KOPT-K1 (cell line): ENCODE measurements at regions not wholly inside any gene's neighbourhood (a gene's known extent, or its start where the extent isn't known, plus 50 kb on each side); places are given as distances from the start of the nearest gene placed in this dataset.
"Not testable (repeated sequence)": the region's sequence is repeated elsewhere in the genome, so short reads cannot be mapped to it uniquely, and the experiment has no call there.

Experiments
- H3K27ac ChIP-seq: fragments of 200-600 bp; sonication (generic); 2 replicates; pipeline ENCODE4 v1.5.1; 2016; ENCODE audit warnings: antibody characterized with exemption, mild to moderate bottlenecking, low read depth, low read length; ENCODE audit not compliant: poor library complexity, severe bottlenecking
- H3K36me3 ChIP-seq: fragments of 200-600 bp; sonication (generic); 2 replicates; pipeline ENCODE4 v1.5.1; 2017; ENCODE audit warnings: antibody characterized with exemption, mild to moderate bottlenecking, low read length, moderate library complexity; ENCODE audit not compliant: insufficient read depth
- H3K9me3 ChIP-seq: fragments of 200-600 bp; sonication (generic); 2 replicates; pipeline ENCODE4 v1.5.1; 2017; ENCODE audit warnings: antibody characterized with exemption, low read length, mild to moderate bottlenecking; ENCODE audit not compliant: insufficient read depth, poor library complexity, severe bottlenecking

DNA sequence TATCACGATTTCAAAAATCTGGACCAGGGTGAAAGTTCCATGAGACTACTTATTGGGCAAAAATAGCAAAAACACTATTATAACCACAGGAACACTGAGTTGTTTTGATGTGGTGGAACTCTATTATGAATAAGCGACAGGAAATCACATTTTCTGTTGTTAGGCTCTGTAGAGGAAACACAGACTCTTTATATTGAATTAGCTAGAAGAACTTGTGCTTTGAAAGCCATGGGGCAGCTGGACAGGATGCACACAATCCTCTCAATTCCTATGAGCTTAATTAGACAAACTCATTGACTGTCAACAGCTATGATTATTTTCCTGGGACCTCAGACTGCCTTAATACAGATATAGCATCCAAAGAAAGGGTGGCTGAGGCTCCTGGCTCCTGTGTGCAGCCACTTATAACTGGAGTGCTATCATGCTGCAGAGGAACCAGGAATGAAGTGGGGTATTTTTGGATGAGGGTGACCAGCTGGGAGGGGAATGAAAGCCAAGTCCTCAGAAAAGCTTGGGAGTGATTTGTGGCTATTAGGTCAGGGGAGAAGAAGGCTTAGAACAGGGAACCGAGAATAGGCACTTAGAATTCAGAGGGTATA is 657.3 kb downstream of the TYW1 start:
- Histone ChIP-seq H3K27ac (no peak overlapping the region), H3K36me3 (no peaks in the 10 kb centered on the region)

DNA sequence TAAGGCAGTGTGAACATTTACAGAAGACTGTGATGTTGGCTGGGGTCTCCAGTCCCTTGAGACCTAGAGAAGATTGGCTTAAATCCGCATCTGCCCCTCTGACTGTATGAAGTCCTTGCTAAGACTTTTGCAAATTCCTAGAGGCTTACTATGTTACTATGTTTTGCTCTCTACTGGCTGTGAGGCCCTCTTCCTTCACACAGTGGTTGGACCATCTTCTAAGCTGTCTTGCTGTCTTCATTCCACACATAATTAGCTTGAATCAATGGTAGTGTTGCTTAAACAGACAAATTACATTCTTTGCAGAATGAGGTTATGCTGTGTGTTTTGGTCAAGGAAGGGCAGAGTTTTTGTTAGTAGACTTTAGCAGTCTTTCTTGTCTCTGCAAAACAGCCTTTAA is 658.0 kb downstream of the TYW1 start:
- H3K9me3 ChIP-seq: no peaks in the 10 kb centered on the region
- H3K36me3 ChIP-seq: no peaks in the 10 kb centered on the region
- no peak overlapping the region for H3K27ac ChIP-seq

More for the DNA sequence above, 657.3 kb downstream of the TYW1 start:
- H3K9me3 ChIP-seq: no peaks in the 10 kb centered on the region

DNA sequence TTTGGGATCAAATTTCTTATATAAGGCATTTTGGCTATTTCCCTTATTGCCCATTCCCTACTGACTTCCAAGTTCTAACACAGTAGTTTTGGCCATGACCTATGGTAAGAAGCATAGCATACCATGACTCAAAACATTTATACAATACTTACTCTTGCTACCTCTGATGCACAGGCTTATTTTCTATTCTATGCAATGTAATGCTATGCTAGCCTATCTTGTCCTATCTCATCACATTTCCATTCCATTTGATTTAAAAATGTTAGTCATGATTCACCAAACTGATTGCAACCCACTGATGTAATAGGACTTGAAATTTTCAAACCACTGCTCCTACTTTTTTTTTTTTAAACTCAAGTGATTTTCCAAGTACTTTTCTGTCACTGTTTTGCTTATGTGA is 658.5 kb downstream of the TYW1 start:
- no peaks in the 10 kb centered on the region for H3K36me3 ChIP-seq
- H3K9me3 ChIP-seq: no peaks in the 10 kb centered on the region
- no peak overlapping the region for H3K27ac ChIP-seq

DNA sequence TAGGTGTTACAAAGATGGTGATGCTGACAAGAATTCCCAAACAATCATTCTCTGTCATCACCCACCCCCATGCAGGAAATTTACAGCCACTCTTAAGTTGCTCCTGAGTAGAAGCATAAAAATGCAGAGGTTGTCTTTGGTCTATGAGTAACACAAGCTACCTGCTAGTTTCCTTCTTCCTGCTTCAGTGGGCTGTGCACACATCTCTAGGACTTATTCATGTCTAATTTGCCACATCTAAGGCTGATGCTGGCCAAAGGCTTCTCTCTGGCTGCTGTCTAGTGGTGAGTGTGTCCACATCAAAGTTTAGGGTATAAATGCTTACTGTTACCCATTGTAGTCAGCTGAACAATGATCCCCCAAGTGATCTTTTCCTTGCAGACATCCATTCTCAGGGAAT is 662.5 kb downstream of the TYW1 start:
- Histone ChIP-seq H3K36me3 (no peaks in the 10 kb centered on the region), H3K27ac (no peak overlapping the region), H3K9me3 (peaks cover 16% of the 10 kb centered on the region)

DNA sequence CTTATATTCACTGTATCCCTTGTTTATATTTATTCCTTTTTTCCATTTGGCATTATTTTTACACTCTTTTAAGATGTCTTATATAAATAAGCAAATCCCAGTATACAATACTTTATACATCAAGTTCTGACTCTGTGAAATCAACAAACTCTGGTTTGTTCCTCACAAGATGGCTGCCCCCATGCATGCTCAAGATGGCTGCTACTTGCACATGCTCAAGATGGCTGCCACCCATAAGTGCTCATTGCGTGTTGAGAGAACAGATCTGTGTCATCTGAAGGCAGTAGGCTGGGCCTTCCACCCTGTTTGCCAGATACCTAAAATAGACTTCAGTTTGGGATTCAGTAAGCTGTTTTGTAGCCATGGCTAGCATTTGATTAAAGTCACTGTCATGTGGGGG is 666.2 kb downstream of the TYW1 start:
- H3K27ac ChIP-seq: no peak overlapping the region
- peaks cover 16% of the 10 kb centered on the region for H3K9me3 ChIP-seq
- no peaks in the 10 kb centered on the region for H3K36me3 ChIP-seq

DNA sequence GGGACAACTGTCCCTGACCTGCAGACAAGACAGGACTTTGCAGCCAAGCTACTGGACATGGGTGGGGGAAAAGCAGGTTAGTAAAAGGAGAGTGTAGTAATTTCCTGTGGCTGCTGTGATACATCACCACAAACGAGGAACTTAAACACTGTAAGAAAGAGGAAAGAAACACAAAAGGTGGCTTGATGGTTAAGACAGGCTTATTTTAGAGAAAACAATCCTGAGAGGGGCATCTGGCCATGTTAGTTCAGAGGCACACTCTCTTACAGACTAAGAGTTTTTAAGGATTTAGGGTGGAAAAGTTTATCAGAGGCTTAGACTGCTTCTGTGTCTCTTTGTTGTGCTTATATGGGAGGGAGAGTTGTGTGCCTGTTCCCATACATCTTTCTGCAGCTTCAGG is 667.0 kb downstream of the TYW1 start:
- no peak overlapping the region for H3K27ac ChIP-seq
- H3K9me3 ChIP-seq: peaks cover 16% of the 10 kb centered on the region
- H3K36me3 ChIP-seq: no peaks in the 10 kb centered on the region

DNA sequence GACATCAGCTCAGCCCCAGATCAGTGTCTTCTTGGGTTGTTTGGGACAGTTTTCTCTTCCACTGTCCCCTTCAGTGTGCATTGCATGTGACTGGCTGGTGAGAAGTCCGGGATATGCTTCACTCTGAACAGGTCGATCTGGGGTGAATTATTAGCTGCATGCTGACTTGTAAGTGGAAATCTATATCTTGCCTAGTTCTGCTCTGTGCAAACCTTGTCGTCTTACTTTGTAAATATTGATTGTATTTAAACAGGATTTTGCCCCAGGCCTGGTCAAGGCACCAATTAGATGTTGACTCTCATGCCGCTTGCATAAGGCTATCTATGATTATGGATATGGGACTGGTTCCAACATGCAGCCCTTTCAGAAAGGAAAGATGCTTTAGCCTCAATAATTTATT is 669.7 kb downstream of the TYW1 start:
- not testable (repeated sequence) for H3K36me3 ChIP-seq, H3K27ac ChIP-seq
- peaks cover 16% of the 10 kb centered on the region for H3K9me3 ChIP-seq

DNA sequence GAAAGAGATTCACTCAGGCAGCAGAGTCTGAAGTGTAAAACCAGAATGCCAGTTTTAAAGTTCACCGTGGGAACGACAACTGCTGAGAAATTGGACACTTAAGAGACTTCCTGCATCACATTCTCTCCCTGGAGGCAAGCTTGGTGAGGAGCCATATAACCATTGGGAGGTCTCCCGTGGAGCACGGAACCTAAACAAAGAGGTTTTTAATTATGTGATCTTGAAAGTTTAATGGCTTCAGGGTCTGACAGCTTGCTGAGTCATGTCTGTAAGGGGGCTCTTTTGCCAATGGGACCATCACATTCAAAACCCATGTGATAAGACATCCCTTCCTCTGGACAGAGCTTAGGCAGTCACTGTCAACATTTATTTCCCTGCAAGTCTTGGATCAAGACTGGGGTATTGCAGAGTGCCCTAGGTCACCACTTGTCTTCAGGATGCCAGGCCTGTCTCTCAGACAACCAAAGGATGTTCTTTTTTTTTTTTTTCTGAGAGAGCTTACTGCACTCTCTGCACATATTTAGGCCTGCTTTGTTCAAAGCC is 674.4 kb downstream of the TYW1 start:
- H3K36me3 ChIP-seq: no peaks in the 10 kb centered on the region
- peaks cover 9% of the 10 kb centered on the region for H3K9me3 ChIP-seq
- no peak overlapping the region for H3K27ac ChIP-seq

DNA sequence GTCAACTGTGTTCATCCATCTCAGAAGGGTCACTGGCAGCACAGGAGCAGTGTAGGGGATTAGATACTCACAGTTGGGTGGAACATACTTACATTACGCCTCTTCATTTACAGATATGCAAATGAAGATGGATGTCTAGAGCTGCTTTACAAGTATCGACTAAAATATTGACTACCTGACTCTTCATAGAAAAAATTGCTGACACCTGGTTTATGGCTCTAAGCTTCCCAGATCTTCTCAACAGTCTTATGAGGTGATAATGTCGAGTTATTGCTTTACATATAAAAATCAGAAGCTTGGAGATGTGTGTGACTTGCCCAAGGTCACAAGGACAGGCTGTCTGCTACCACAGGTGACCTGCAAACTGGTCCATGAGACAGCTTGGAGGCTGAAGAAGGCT is 677.2 kb downstream of the TYW1 start:
- H3K36me3 ChIP-seq: no peaks in the 10 kb centered on the region

DNA sequence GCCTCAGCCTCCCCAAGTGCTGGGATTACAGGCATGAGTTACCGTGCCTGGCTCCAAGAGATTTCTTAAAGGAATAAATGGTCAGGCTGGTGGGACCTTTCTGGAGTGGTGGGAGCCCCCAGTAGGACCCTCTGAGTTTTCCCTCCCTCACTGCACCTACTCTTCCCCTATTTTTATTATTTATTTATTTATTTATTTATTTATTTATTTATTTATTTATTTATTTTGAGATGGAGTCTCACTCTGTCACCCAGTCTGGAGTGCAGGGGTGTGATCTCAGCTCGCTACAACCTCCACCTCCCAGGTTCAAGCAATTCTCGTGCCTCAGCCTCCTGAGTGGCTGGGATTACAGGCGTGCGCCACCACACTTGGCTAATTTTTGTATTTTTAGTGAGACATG is 678.2 kb downstream of the TYW1 start:
- not testable (repeated sequence) for H3K36me3 ChIP-seq, H3K27ac ChIP-seq, H3K9me3 ChIP-seq

More for the DNA sequence above, 677.2 kb downstream of the TYW1 start:
- Histone ChIP-seq H3K27ac (no peak overlapping the region), H3K9me3 (peaks cover 9% of the 10 kb centered on the region)

DNA sequence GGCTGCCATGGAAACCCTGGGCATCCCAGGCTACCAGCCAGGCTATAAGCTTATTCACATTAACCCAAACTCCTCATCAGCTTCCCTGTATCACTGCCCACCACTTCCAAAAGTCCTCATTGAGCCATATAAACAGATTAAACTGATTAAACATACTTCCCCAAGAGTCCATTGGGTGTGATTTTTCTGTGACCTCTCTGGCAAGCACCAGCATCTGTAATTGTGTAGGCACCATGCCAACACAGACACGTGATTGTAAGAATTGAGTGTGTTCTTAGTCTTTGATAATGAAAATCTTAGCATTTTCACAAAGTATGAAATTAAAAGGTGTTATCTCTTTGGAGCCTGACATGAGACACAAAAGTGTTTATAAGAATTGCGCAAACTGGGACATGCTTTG is 679.3 kb downstream of the TYW1 start:
- Histone ChIP-seq H3K27ac (no peak overlapping the region), H3K36me3 (no peaks in the 10 kb centered on the region), H3K9me3 (peaks cover 9% of the 10 kb centered on the region)

DNA sequence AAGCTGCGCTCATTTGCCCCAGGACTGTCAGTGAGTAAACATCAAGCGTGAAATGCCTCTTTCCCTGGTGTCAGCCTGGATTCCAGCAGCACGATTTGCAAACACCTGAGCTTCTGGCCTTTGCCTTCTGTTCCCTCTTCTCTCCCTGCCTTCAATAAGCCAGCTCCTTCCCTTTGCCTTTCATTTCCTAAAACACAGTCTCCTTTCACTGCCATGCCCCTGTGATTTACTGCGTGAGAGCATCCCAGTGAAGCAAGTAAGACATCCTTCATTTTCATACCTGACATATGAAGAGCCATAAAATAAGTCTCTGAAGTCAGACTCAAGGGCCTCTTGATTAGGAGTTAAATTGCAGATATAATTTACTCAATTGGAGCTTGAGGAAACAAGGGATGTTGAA is 681.8 kb downstream of the TYW1 start:
- no peaks in the 10 kb centered on the region for H3K9me3 ChIP-seq
- H3K36me3 ChIP-seq: no peaks in the 10 kb centered on the region
- no peak overlapping the region for H3K27ac ChIP-seq

DNA sequence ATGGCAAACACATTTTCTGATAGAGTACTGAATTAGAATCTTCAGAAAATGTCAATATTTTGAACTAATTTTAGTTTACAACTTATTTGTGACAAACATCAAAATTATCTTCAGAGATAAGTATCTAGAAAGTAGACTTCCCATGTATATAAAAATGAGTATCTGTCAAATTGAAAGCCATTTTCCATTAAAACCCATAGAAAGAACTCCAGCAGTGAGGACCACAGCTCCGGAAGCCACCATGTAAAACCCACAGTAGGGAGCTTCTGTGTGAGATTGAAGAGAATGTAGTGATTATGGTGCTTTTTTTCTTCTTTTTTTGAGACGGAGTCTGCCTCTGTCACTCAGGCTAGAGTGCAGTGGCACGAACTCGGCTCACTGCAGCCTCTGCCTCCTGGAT is 687.0 kb downstream of the TYW1 start:
- Histone ChIP-seq H3K27ac (no peak overlapping the region), H3K36me3 (no peaks in the 10 kb centered on the region), H3K9me3 (no peaks in the 10 kb centered on the region)

DNA sequence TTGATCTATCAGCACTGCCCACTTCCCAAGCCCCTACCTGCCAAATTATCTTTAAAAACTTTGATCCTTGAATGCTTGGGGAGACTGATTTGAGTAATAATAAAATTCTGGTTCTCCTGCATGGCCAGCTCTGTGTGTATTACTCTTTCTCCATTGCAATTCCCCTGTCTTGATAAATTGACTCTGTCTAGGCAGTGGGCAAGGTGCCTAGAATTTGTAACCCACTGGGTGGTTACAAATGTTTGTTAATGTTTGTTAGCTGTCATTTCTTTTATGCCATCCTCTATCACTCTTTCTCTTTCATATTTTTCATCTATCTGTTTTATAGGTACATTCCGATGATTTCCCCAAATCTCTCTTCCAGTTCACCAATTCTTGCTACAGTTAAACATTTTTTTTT is 694.1 kb downstream of the TYW1 start:
- H3K36me3 ChIP-seq: no peaks in the 10 kb centered on the region
- H3K9me3 ChIP-seq: no peaks in the 10 kb centered on the region
- H3K27ac ChIP-seq: no peak overlapping the region

DNA sequence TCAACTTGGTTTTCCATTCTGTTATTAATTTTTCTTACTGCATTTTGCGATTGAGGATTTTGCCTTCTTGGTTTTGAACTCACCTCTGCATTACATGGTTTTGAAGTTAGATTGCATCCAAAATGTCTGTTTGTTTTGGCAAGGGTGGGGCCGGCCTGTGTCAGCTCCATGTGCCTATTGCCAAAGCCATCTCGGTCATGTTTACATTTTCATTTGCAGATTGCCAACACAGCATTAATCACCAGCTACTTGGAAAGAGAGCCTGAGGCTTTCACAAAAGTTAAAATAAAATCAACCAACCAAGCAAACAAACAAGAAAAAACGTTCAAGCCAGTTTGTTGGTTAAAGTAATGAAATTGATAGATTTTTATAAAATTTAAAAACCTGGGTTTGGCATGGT is 695.8 kb downstream of the TYW1 start:
- no peak overlapping the region for H3K27ac ChIP-seq

DNA sequence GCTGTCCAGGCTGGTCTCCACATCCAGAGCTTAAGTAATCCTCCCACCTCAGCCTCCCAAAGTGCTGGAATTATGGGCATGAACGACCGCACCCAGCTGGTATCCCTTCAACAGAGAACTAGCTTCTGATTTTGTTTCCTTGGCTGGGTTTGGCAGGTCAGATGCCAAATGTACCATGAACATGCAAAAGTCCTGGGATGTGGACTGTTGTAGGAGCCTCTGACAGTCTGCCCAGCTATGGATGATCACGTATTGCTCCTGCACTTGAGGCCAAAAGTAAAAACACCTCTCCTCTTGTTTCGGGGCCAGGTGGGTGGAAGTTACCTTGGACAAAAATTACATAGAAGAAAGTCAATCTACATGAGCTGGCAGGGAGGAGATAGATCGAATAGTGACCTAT is 699.5 kb downstream of the TYW1 start:
- H3K9me3 ChIP-seq: peaks cover 6% of the 10 kb centered on the region
- no peaks in the 10 kb centered on the region for H3K36me3 ChIP-seq
- no peak overlapping the region for H3K27ac ChIP-seq

More for the DNA sequence above, 695.8 kb downstream of the TYW1 start:
- Histone ChIP-seq H3K36me3 (no peaks in the 10 kb centered on the region), H3K9me3 (peaks cover 6% of the 10 kb centered on the region)
